ENCODE measurements at regions not wholly inside any gene's neighbourhood (a gene's known extent, or its start where the extent isn't known, plus 50 kb on each side); places are given as distances from the start of the nearest gene placed in this dataset.

DNA sequence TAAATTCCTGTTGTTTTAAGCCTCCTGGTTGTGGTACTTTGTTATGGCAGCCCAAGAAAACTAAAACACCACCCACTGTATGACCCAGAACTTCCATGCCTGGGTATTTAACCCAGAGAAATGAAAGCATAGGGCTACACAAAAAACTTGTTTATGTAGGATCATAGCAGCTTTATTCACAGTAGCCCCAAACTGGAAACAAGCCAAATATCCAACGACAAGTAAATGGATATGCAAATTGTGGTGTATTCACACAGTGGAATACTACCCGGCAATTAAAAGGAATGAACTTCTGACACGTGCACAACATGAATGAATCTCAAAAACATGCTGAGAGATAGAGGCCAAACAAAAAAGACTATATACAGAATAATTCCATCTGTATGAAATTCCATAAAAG is 62.2 kb upstream of the NAV2 start:
- TF ChIP-seq, protein P1, sequence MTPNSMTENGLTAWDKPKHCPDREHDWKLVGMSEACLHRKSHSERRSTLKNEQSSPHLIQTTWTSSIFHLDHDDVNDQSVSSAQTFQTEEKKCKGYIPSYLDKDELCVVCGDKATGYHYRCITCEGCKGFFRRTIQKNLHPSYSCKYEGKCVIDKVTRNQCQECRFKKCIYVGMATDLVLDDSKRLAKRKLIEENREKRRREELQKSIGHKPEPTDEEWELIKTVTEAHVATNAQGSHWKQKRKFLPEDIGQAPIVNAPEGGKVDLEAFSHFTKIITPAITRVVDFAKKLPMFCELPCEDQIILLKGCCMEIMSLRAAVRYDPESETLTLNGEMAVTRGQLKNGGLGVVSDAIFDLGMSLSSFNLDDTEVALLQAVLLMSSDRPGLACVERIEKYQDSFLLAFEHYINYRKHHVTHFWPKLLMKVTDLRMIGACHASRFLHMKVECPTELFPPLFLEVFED (CRISPR knock-in tag; conservative IDR thresholded peaks at IDR 0.05): no peak
- TF ChIP-seq HDAC2 (IDR thresholded peaks at IDR 0.05): no peak
- TF ChIP-seq PHF8 (IDR thresholded peaks at IDR 0.05; ENCODE audit: borderline replicate concordance, low read length): no peak
- TF ChIP-seq NFIC (IDR thresholded peaks at IDR 0.05): no peak
- TF ChIP-seq CCAR2 (IDR thresholded peaks at IDR 0.05; ENCODE audit: low read depth, low read length): no peak
- ATAC-seq (no peak), DNase-seq (ENCODE audit: extremely low read depth in 1 of 4, low spot score in 3 of 4) (no peak), FAIRE-seq (no peak)
- Histone ChIP-seq H3K79me2 (ENCODE audit: control insufficient read depth, insufficient read depth, low read length) (no peaks in the 10 kb centered on the region), H3K4me1 (replicated peaks in 1 of 2; ENCODE audit: control insufficient read depth in 2 of 2, insufficient read depth in 2 of 2, low read length in 2 of 2) (no peaks in the 10 kb centered on the region), H3K27ac (ENCODE audit: extremely low read depth, low read depth, low read length) (no peak overlapping the region), H4K20me1 (replicated peaks; ENCODE audit: control insufficient read depth, insufficient read depth, low read length) (no peaks in the 10 kb centered on the region), H2AFZ (ENCODE audit: low read depth, low read length) (no peak overlapping the region), H3K4me3 (no peak overlapping the region), H3K36me3 (ENCODE audit: control insufficient read depth, insufficient read depth, low read length) (no peaks in the 10 kb centered on the region), H3K4me2 (ENCODE audit: insufficient read depth, low read length) (no peak overlapping the region), H3K9me3 (replicated peaks; ENCODE audit: control insufficient read depth, insufficient read depth, low read depth, low read length) (no peaks in the 10 kb centered on the region), H3K27me3 (ENCODE audit: control insufficient read depth in 2 of 2, insufficient read depth in 2 of 2, low read length in 2 of 2) (peaks cover 0 to 3% of the 10 kb centered on the region in 2 experiments; a peak in 1 of 5 replicates), H3K9me1 (ENCODE audit: control insufficient read depth, insufficient read depth, low read length) (no peaks in the 10 kb centered on the region), H3K9ac (ENCODE audit: insufficient read depth in 1 of 2, low read depth in 2 of 2, low read length in 2 of 2) (no peak overlapping the region)
- ChIA-PET POLR2A (no interaction called here), CTCF (ENCODE audit: low intra/inter-chr PET ratio) (no interaction called here)
- WGBS (ENCODE audit: insufficient coverage, low coverage, missing lambda C conversion rate): 0% methylated on average over 3 of the region's 3 CpGs
- BruUV-seq (replicated peaks): no TSS peak
- in situ Hi-C loops (cut with MboI) (no loop called here), intact Hi-C loops (cut with micrococcal nuclease) (no loop called here)

DNA sequence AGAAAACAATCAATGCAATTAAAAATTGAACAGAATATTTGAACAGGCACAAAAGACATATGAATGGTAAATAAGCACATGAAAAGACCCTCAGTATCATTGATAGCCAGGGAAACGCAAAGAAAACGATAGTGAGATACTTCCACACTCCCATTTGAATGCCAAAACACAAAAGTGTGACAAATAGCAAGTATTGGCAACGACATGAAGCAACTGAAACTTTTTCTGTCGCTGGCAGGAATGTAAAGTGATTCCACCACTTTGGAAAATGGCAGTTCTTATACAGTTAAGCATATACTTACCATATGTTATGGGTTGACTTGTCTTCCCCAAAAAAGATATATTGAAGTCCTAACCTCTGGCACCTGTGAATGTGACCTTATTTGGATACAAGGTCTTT is 62.9 kb upstream of the NAV2 start:
- H2AFZ ChIP-seq (ENCODE audit: low read depth, low read length): no peak overlapping the region
- H3K4me2 ChIP-seq (ENCODE audit: insufficient read depth, low read length): no peak overlapping the region
- no peaks in the 10 kb centered on the region for H3K36me3 ChIP-seq (ENCODE audit: control insufficient read depth, insufficient read depth, low read length)
- H3K27me3 ChIP-seq (ENCODE audit: control insufficient read depth in 2 of 2, insufficient read depth in 2 of 2, low read length in 2 of 2): peaks cover 0 to 3% of the 10 kb centered on the region in 2 experiments; a peak in 1 of 5 replicates
- ChIA-PET CTCF (ENCODE audit: low intra/inter-chr PET ratio) (no interaction called here), POLR2A (no interaction called here)
- no peaks in the 10 kb centered on the region for H4K20me1 ChIP-seq (replicated peaks; ENCODE audit: control insufficient read depth, insufficient read depth, low read length)
- FAIRE-seq (no peak), DNase-seq (ENCODE audit: extremely low read depth in 1 of 4, low spot score in 3 of 4) (no peak), ATAC-seq (no peak)
- H3K79me2 ChIP-seq (ENCODE audit: control insufficient read depth, insufficient read depth, low read length): no peaks in the 10 kb centered on the region
- intact Hi-C loops (cut with micrococcal nuclease) (no loop called here), in situ Hi-C loops (cut with MboI) (no loop called here)
- no peaks in the 10 kb centered on the region for H3K4me1 ChIP-seq (replicated peaks in 1 of 2; ENCODE audit: control insufficient read depth in 2 of 2, insufficient read depth in 2 of 2, low read length in 2 of 2)
- H3K9me3 ChIP-seq (replicated peaks; ENCODE audit: control insufficient read depth, insufficient read depth, low read depth, low read length): no peaks in the 10 kb centered on the region
- no TSS peak for BruUV-seq (replicated peaks)
- no peak overlapping the region for H3K9ac ChIP-seq (ENCODE audit: insufficient read depth in 1 of 2, low read depth in 2 of 2, low read length in 2 of 2)
- WGBS (ENCODE audit: insufficient coverage, low coverage, missing lambda C conversion rate): 0% methylated on average over 4 of the region's 4 CpGs
- H3K27ac ChIP-seq (ENCODE audit: extremely low read depth, low read depth, low read length): no peak overlapping the region
- H3K9me1 ChIP-seq (ENCODE audit: control insufficient read depth, insufficient read depth, low read length): no peaks in the 10 kb centered on the region
- no peak overlapping the region for H3K4me3 ChIP-seq
- TF ChIP-seq KDM2B (CRISPR knock-in tag; IDR thresholded peaks at IDR 0.05): no peak
- TF ChIP-seq GTF2E2 (tag; IDR thresholded peaks at IDR 0.05): no peak
